ENCODE measurements at regions not wholly inside any gene's neighbourhood (a gene's known extent, or its start where the extent isn't known, plus 50 kb on each side); places are given as distances from the start of the nearest gene placed in this dataset.

- TF ChIP-seq CTCF (IDR thresholded peaks at IDR 0.05) (no peak), REST (IDR thresholded peaks at IDR 0.05; ENCODE audit: low read depth, low read length) (no peak), YY1 (IDR thresholded peaks at IDR 0.05; ENCODE audit: low read depth) (no peak), RFX5 (IDR thresholded peaks at IDR 0.05; ENCODE audit: low read length) (no peak), TEAD4 (IDR thresholded peaks at IDR 0.05; ENCODE audit: borderline replicate concordance, insufficient read depth) (no peak), SIN3A (IDR thresholded peaks at IDR 0.05; ENCODE audit: borderline replicate concordance, low read depth, low read length) (no peak), MAX (IDR thresholded peaks at IDR 0.05; ENCODE audit: low read depth) (no peak), PBX3 (IDR thresholded peaks at IDR 0.05) (no peak), GABPA (IDR thresholded peaks at IDR 0.05; ENCODE audit: low read depth) (no peak), EP300 (IDR thresholded peaks at IDR 0.05; ENCODE audit: borderline replicate concordance in 1 of 2, low read depth in 1 of 2, low read length in 1 of 2) (no peak), RAD21 (IDR thresholded peaks at IDR 0.05; ENCODE audit: low read length) (no peak)
Observed at GRCh38 chr5:30832519-30832918, 361.0 kb upstream of the CDH6 start.

All from SK-N-SH (cell line).